SU-DHL-6 (cell line): ENCODE measurements at regions not wholly inside any gene's neighbourhood (a gene's known extent, or its start where the extent isn't known, plus 50 kb on each side); places are given as distances from the start of the nearest gene placed in this dataset.

Experiments used
- CTCF ChIP-seq: fragments of 200-600 bp; sonication (generic); IDR thresholded peaks from one replicate; pipeline ENCODE4 v1.5.1; 2017; ENCODE audit warnings: antibody characterized with exemption, mild to moderate bottlenecking, low read length, moderate library complexity; ENCODE audit not compliant: insufficient read depth, poor library complexity, severe bottlenecking
- EZH2phosphoT487 ChIP-seq: fragments of 200-600 bp; sonication (generic), shearing (Covaris generic); conservative IDR thresholded peaks from 2 replicates; pipeline ENCODE4 v1.6.1; 2018; ENCODE audit warnings: mild to moderate bottlenecking, antibody characterized with exemption, low read length, moderate library complexity, mixed read lengths

GRCh38 chr2:147495734-147496133, 349.1 kb upstream of the ACVR2A start:
- no peak for TF ChIP-seq CTCF
- TF ChIP-seq EZH2phosphoT487: no peak
